Panc1 (cell line): ENCODE measurements at regions not wholly inside any gene's neighbourhood (a gene's known extent, or its start where the extent isn't known, plus 50 kb on each side); places are given as distances from the start of the nearest gene placed in this dataset.

Source experiments
- ATAC-seq: fragments of 200-7000 bp; cut with Tn5 transposase; 2 replicates; pipeline ENCODE4 v1.9.1; 2020; ENCODE audit warnings: mild to moderate bottlenecking, moderate library complexity
- BruUV-seq: library from RNA; stranded (reverse); fragments of 400-500 nt; replicated peaks from 2 replicates; lab custom pipeline; 2021; lab: Mats Ljungman, UMichigan
- CTCF ChIA-PET: fragments of 300-600 bp; sonication (Branson Sonifier 250); formaldehyde crosslinking; loops from one replicate; lab custom pipeline; 2022; ENCODE audit warnings: antibody characterized with exemption; lab: Charles Lee
- POLR2A ChIA-PET: fragments of 300-600 bp; sonication (Branson Sonifier 250); formaldehyde crosslinking; loops from one replicate; lab custom pipeline; 2022; ENCODE audit warnings: antibody characterized with exemption; lab: Charles Lee
- DNase-seq: peaks from one replicate; pipeline ENCODE4 v3.0.0-alpha.2; 2010; ENCODE audit warnings: low read depth, low spot score
- H3K27ac ChIP-seq: 2 replicates; pipeline ENCODE4 v1.5.1; 2011; ENCODE audit warnings: mild to moderate bottlenecking, low read length, inconsistent platforms
- H3K27me3 ChIP-seq: fragments of 200-500 bp; sonication (Bioruptor generic); 2 replicates; pipeline ENCODE4 v1.6.0; 2014; ENCODE audit warnings: low read length, inconsistent platforms; ENCODE audit not compliant: control insufficient read depth, insufficient read depth
- H3K36me3 ChIP-seq: fragments of 200-500 bp; sonication (Bioruptor generic); 2 replicates; pipeline ENCODE4 v1.5.1; 2014; ENCODE audit warnings: inconsistent platforms, mild to moderate bottlenecking, low read length, moderate library complexity; ENCODE audit not compliant: control insufficient read depth, insufficient read depth
- H3K4me1 ChIP-seq: 2 replicates; pipeline ENCODE4 v1.5.1; 2011; ENCODE audit warnings: inconsistent platforms, mild to moderate bottlenecking, low read length, moderate library complexity; ENCODE audit not compliant: control insufficient read depth, insufficient read depth
- H3K4me3 ChIP-seq, 2 experiments: 2 replicates each; pipeline ENCODE4 v1.5.1; 2011 to 2012; ENCODE audit warnings: low read depth in 2 of 2, low read length in 2 of 2, mild to moderate bottlenecking in 2 of 2, inconsistent platforms in 1 of 2, moderate library complexity in 1 of 2
- H3K9me3 ChIP-seq: fragments of 200-500 bp; sonication (Bioruptor generic); 2 replicates; pipeline ENCODE4 v1.5.1; 2014; ENCODE audit warnings: low read depth, mild to moderate bottlenecking, inconsistent platforms, low read length, moderate library complexity; ENCODE audit not compliant: control insufficient read depth, insufficient read depth
- POLR2AphosphoS5 ChIP-seq: IDR thresholded peaks from 2 replicates; pipeline ENCODE4 v1.6.1; 2012; ENCODE audit warnings: mild to moderate bottlenecking, low read depth, low read length, moderate library complexity
- SIN3A ChIP-seq: IDR thresholded peaks from 2 replicates; pipeline ENCODE4 v1.6.1; 2012; ENCODE audit warnings: low read depth, mild to moderate bottlenecking, low read length, moderate library complexity, borderline replicate concordance; ENCODE audit not compliant: insufficient read depth
- TCF7L2 ChIP-seq: IDR thresholded peaks from 2 replicates; pipeline ENCODE4 v1.6.1; 2011; ENCODE audit warnings: mild to moderate bottlenecking, low read depth, low read length, inconsistent platforms
- in situ Hi-C: cut with HindIII; loops from 2 replicates; pipeline ENCODE4 v1.10.0; 2016; ENCODE audit warnings: low sequenced_read_pairs, low pct_unique_long_range_greater_than_20kb
- intact Hi-C: fragments of 100-400 bp; cut with micrococcal nuclease; formaldehyde crosslinking; loops from one replicate; pipeline ENCODE4 v1.10.0; 2022; ENCODE audit not compliant: unreplicated experiment
- TF ChIP-seq, protein P1 (sequence below), 2 experiments: IDR thresholded peaks; 2 replicates each; pipeline ENCODE4 v1.6.1; 2011 to 2012; ENCODE audit warnings: low read depth in 2 of 2, control low read depth in 1 of 2, low read length in 1 of 2, mild to moderate bottlenecking in 1 of 2, moderate library complexity in 1 of 2; ENCODE audit not compliant: insufficient read depth in 1 of 2
- TF ChIP-seq, protein P2 (sequence below): fragments of 450-650 bp; IDR thresholded peaks from 2 replicates; pipeline ENCODE4 v1.5.1; 2017; ENCODE audit warnings: mild to moderate bottlenecking

DNA sequence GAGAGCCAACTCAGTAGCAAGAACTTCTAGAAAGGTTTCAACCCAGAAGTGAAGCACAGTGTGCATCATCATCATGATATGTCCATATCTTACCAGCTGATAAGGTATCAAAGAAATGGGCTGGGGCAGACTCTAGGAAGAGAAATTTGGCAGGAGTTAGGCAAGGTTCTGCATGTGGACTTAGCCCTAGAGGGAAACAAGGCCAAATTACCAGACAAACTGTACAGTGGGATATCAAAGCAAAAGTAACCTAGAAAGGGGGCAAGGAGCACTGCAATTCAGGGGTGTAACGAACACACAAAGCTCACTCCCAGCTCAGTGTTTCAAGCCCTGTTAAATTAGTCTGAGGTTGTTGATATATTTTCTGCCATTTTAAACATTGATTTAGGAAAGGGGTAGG lies 407.4 kb downstream of the SMARCA1 start:
- Histone ChIP-seq H3K4me1 (no peaks in the 10 kb centered on the region), H3K27ac (no peak overlapping the region), H3K36me3 (no peaks in the 10 kb centered on the region), H3K27me3 (no peaks in the 10 kb centered on the region), H3K4me3 (no peak overlapping the region), H3K9me3 (no peaks in the 10 kb centered on the region)
- TF ChIP-seq TCF7L2, result no peak
- TF ChIP-seq, protein P1, sequence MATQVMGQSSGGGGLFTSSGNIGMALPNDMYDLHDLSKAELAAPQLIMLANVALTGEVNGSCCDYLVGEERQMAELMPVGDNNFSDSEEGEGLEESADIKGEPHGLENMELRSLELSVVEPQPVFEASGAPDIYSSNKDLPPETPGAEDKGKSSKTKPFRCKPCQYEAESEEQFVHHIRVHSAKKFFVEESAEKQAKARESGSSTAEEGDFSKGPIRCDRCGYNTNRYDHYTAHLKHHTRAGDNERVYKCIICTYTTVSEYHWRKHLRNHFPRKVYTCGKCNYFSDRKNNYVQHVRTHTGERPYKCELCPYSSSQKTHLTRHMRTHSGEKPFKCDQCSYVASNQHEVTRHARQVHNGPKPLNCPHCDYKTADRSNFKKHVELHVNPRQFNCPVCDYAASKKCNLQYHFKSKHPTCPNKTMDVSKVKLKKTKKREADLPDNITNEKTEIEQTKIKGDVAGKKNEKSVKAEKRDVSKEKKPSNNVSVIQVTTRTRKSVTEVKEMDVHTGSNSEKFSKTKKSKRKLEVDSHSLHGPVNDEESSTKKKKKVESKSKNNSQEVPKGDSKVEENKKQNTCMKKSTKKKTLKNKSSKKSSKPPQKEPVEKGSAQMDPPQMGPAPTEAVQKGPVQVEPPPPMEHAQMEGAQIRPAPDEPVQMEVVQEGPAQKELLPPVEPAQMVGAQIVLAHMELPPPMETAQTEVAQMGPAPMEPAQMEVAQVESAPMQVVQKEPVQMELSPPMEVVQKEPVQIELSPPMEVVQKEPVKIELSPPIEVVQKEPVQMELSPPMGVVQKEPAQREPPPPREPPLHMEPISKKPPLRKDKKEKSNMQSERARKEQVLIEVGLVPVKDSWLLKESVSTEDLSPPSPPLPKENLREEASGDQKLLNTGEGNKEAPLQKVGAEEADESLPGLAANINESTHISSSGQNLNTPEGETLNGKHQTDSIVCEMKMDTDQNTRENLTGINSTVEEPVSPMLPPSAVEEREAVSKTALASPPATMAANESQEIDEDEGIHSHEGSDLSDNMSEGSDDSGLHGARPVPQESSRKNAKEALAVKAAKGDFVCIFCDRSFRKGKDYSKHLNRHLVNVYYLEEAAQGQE (IDR thresholded peaks at IDR 0.05; ENCODE audit: insufficient read depth in 1 of 2, low read depth in 2 of 2, low read length in 1 of 2), result no peak
- TF ChIP-seq, protein P2, sequence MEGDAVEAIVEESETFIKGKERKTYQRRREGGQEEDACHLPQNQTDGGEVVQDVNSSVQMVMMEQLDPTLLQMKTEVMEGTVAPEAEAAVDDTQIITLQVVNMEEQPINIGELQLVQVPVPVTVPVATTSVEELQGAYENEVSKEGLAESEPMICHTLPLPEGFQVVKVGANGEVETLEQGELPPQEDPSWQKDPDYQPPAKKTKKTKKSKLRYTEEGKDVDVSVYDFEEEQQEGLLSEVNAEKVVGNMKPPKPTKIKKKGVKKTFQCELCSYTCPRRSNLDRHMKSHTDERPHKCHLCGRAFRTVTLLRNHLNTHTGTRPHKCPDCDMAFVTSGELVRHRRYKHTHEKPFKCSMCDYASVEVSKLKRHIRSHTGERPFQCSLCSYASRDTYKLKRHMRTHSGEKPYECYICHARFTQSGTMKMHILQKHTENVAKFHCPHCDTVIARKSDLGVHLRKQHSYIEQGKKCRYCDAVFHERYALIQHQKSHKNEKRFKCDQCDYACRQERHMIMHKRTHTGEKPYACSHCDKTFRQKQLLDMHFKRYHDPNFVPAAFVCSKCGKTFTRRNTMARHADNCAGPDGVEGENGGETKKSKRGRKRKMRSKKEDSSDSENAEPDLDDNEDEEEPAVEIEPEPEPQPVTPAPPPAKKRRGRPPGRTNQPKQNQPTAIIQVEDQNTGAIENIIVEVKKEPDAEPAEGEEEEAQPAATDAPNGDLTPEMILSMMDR, result no peak
- no peak for TF ChIP-seq POLR2AphosphoS5
- no peak for TF ChIP-seq SIN3A
- no TSS peak for BruUV-seq
- in situ Hi-C loops, result no loop called here
- ATAC-seq, result no peak
- no peak for DNase-seq
- intact Hi-C loops, result no loop called here
- ChIA-PET POLR2A (no interaction called here), CTCF (no interaction called here)

DNA sequence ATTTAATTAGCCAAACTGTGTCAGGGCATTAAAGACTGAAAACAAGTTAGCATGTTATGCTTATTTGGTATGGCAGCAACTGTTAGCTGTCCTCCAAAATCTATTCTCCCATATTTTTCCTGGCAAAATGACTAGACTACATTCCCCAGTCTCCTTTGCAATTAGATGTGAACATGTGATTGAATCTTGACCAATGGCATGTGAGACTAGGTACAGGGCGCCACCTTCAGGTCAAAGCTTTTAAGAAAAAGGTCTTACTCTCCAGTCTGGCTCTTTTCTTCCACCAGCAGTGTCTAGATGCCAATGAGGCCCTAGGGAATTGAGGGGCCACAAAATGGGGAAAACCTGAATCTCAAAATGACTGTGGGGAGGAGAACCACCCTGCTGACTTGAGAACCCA lies 408.2 kb downstream of the SMARCA1 start:
- Histone ChIP-seq H3K9me3 (no peaks in the 10 kb centered on the region), H3K36me3 (no peaks in the 10 kb centered on the region), H3K4me3 (no peak overlapping the region), H3K27ac (no peak overlapping the region), H3K27me3 (no peaks in the 10 kb centered on the region), H3K4me1 (no peaks in the 10 kb centered on the region)
- ATAC-seq, result no peak
- POLR2A ChIA-PET, result no interaction called here
- in situ Hi-C loops (no loop called here), intact Hi-C loops (no loop called here)
- BruUV-seq, result no TSS peak
- TF ChIP-seq POLR2AphosphoS5, result no peak
- TF ChIP-seq, protein P2, result peak; percentile 68
- TF ChIP-seq, protein P1 (IDR thresholded peaks at IDR 0.05; ENCODE audit: insufficient read depth in 1 of 2, low read depth in 2 of 2, low read length in 1 of 2), result no peak
- DNase-seq, result no peak
- CTCF ChIA-PET, result no interaction called here
